HG03039 (cell line): ENCODE measurements at regions not wholly inside any gene's neighbourhood (a gene's known extent, or its start where the extent isn't known, plus 50 kb on each side); places are given as distances from the start of the nearest gene placed in this dataset.

ENCODE experiments used
- ATAC-seq: cut with Tn5 transposase; IDR thresholded peaks from one replicate; pipeline ENCODE4 v1.9.1; 2021; ENCODE audit warnings: mild to moderate bottlenecking, moderate library complexity; ENCODE audit not compliant: unreplicated experiment

DNA sequence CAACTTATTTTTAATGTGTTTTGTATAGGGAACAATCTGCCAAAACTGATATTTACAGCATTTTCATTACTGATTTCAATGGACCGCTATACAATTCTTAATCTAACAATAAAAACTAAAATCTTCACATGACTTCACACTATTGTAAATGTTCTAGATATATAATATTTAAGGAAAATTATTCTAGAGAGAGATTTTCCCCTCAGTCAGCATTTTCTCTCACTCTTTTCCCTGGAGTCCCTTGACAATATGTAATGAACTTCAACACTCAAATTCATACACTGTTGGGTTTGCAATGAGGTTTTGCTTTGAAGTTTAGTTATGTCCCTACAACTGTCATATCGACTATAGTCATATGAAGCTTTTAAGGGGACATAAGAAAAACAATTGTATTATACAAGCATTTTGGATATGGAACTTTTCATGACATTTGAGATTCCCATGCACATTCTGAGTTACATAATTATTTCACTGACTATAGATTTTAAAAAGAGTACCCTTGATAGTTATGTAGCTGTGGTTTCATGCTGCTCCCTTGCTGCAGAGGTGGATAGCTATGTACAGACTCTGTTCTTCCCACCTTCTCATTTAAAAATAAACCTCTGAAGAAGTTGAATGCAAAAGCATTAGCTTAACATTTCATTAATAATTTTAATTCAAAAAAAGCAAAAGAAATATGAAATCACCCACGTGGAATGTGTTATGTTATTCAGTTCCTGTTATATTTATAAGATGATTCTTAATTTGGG, 338.5 kb downstream of the AKAIN1 start:
- ATAC-seq: no peak

DNA sequence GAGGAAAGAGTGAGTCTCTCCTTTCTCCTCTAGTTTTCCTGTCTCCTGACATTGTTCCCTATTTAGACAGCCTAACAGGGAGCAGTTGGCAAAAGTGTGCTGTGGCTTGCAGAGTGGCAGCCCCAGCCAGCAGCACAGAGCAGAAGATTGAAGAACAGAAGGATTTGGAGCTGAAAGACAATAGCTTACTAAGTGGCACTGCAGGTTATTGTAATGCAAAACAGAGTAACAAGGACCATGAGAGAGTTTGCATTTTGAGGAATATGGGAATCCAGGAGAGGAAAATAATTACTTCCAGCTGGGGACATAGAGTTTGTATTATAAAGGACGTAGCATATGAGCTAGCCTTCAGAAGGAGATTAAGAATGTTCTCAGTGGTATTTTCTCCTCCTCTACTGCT, 342.4 kb downstream of the AKAIN1 start:
- no peak for ATAC-seq

DNA sequence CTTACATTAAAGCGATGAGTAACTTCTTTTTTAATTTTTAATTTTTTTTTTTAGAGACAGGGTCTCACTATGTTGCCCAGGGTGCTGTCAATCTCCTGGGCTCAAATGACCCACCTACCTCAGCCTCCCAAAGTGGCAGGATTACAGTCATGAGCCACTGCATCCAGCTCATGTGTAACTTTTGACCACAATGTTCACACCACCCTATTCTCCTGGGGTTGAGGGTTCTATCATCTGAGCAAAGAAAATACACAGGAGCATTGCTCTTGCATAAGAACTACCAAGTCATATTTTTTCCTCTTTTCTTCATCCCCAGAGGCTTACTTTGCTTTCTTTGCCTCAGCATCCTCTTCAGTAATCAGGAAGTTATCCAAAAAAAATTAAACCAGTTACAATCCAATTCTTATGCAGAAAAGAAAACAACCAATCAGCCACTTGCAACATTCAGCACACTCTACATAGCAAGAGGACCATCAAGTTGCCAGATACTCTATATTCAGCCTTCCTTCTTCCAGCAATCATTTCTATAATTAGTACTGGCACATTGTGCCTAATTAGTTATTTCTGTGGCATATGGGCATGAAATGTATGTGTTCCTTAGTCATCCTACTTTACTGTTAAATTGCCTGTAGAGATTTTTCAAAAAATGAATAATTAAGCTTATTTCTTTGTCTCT, 345.6 kb downstream of the AKAIN1 start:
- no peak for ATAC-seq

DNA sequence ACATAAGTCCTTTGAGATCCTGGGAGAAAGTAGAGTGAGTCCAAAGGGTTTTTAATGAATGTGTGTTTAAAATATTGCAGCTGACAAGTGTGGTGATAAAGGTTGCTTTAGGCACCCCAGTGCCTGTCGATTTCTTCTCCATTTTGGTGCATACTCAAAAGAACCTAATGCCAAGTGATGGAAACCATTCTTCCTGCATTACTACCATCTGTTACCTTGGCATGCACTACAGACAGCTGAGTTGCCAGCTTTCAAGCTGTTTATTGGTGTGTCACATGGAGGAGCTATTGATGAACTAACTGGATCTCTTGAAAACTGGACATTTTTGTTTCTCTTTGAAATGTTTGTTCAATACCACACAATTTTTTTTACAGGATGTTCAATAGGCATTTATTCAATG, 350.0 kb downstream of the AKAIN1 start:
- ATAC-seq: no peak

DNA sequence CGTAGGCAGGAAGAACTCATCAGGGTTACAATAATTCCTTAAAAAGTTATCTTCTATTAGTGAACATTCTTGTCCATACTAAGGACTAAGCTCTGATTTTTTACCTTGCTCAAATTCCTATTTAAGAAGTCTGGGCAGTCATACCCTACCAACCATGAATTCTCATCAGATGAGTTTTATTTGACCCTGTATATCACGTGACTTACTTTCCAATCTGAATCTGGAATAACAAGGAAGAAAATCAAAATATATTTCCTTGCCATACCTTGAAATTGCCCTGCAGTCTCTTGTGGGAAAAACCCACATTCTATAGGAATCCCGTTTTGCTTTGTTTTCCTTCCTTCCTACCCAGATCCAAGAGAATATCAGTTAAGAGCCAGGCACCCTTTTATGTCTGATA, 352.7 kb downstream of the AKAIN1 start:
- ATAC-seq: no peak

DNA sequence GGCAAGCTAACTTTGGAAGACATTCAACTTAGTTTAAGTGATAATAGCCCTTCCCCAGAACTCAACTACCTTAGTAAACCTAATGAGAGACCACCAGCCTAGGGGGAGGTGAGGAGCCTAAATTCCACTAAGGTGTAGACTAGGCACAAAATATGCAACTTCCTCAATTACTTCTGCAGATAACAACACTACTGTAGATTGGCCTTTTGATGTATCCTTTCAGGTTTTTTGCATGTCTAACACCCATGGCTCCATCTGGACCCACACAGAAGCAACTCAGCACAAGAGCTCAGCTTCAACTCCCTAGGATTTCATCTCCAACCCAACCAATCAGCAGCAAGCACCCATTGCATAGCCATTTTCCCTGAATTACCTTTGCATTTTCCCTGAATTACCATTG, 353.3 kb downstream of the AKAIN1 start:
- ATAC-seq: no peak

DNA sequence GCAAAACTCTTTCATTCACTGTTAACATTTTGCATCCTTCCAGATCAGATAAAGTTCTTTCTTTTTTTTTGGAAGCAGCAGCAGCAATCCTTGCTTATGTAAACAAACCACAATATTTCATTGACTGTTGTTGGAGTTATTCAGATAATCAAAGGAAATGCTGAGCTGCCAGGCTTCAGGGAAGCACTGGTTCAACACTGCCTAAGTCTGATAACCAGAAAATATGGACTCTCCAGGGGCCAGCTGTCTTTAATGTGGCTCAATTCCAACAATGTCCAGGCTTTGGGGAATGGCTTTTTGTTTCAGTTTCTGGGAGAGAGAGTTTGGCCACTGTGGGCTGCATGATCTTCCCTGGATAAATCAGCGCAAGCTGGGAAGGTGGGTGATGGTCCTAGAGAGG, 354.3 kb downstream of the AKAIN1 start:
- no peak for ATAC-seq

DNA sequence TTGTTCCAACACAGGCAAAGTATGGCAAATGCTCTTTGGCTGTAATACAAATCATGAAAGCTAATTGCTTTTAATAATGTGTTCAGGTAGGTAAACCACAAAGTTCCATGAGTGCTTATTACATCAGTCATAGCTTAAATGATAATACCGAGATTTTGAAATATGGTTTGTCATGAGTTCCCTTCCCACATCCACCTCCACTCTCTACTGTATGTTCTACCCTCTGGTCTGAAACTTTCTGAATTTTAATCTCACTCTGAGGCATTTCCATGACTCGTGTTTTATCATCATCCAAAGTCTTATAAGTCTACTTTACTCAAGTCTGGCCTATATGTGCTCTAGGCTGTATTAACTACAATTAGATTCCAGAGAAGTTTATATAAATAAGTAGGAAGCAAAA, 354.8 kb downstream of the AKAIN1 start:
- no peak for ATAC-seq

DNA sequence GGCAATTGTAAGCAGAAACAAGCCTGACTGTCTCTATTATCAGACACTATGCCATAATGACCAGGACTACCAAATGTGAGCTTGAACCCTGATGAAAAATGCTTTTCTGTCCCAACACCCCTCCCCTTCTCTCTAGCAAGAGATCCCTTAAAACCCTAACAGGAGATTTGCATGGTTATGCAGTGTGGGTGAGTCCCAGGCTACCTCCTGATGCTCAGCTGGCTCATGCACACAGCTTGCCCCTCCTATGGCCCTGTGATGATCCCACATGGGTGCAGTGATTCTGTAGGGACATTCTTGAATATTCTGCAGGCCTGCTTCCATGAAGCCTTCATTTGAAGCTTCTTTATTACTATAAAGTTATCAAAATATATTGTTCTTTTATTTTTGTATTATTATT, 357.4 kb downstream of the AKAIN1 start:
- no peak for ATAC-seq

DNA sequence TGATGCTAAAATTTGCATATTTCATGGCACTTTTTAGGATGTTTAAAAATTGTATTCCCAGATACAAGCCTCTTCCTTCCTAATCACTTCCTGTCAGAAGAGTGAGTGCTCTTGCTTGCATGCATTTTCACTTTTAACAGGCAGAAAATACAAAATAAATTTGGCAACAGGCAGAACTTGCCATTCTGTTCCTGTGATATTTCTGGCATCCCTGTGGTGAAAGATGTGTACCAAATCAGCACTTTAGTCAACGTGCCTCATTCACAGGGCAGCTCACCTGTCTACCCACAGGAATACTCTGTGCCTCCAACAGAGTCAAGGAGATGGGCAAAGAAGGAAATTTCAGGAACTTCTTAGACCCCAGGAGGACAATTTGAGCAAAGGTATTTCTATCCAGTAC, 360.9 kb downstream of the AKAIN1 start:
- ATAC-seq: no peak

DNA sequence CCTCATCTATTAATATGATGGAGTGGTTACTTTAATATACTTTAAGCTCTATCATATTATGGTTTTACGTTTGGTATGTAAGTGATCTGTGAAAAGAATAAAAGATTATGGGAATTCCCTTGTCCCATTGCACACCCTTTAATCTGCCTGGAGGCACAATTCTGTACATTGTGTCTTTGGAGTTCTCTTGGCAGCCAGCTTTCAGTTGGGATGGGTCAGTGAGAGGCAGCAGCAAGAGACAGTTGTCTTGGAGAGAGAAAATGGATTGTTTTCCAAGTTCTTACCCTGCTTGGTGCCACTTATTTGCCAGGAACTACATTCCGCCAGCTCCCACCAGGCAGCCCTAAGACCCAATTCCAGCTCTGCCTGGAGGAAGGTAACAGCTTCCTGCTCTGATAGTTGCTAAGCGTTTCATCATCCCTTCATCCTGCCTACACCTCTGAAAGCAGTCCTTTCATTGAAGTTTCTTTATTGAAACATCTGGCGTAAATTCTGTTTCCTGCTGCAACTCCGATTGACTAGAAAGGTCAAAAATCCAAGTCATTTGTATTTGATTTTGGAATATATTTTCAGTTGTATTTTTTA, 365.2 kb downstream of the AKAIN1 start:
- no peak for ATAC-seq

DNA sequence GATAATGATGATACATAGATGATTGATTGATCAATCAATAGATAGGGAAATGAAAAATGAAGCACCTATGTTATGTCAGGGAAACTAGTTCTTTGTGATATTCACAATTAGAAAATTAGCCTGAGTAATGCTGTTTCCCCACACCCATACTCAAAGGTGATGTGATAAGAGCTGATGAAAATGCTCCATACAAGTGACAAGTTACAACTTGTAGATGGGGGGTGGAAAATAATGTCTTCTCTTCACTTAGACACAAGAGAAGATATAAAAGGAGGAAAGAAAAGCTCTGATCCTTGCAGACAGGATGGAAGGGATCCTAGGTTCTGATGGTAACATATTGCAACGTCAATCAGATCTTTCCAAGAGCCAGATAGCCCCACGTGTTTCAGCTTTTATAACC, 365.9 kb downstream of the AKAIN1 start:
- ATAC-seq: no peak

DNA sequence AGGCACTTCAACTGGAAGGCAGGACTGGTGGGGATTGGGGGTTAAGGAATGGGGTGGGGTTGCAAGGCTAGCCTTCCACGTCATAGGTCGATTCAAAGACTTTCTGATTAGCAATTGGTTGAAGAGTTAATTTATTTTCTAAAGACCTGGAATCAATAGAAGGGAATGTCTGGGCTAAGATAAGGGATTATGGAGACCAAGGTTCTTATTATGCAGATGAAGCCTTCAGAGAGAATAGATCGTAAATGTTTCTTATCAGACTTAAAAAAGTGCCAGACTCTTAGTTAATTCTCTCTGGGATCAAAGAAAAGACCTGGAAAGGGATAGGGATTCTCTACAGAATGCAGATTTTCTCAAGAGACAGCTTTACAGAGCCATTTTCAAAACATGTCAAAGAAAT, 368.0 kb upstream of the DLGAP1 start:
- no peak for ATAC-seq

DNA sequence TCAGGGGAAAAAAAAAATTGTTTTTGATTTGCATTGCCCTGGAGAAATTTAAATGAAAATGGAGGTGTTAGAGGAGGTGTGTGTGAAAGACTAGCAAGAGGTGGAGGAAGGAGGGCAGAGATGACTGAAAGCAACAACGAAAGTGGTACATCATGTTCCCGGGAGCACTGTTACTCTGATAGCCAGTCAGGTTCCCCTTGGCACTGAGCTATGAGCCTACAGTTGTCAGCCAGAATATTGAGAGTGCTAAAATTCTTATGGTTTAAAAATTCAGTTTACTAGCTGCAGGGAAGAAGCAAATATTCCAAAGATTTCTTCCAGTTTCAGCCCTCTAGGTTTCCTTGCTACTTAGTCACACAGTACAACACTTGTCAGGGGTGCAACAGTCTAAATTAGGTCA, 366.7 kb upstream of the DLGAP1 start:
- ATAC-seq: no peak

DNA sequence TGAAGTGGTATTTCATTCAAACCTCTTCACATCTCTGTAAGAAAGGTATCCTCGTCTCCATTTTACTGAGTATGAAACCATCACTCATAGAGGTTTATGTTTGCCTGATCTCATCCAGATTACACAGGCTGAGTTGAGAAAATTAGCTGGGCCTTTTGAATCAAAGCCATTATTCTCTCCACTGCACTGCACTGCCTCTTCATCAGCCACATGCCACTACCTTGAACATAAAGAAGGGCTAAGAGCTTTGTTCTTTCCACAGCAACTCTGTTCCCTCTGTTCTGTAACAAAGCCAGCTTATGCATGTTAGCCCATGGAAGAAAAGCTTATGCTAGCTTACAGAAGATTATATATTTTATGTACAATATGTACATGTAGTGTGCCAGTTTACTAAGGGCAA, 362.6 kb upstream of the DLGAP1 start:
- no peak for ATAC-seq

DNA sequence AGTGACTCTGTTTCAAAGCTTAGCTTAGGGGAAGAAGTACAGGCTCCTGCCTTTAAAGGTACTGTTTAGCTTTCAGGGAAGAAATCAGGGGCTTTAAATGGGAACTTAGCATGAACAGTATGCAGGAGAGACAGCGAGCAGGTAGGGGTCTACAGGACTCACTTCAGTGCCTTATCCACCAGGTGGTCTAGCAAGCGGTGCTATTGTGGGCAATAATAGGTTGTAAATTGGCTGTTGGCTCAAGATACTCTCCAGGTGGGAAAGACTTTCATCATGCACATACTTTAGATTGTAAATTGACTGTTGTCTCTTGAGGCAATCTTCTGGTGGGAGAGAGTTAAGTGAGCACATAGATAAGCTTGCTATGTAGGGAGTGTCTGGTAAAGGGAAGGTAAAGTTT, 358.6 kb upstream of the DLGAP1 start:
- ATAC-seq: no peak

DNA sequence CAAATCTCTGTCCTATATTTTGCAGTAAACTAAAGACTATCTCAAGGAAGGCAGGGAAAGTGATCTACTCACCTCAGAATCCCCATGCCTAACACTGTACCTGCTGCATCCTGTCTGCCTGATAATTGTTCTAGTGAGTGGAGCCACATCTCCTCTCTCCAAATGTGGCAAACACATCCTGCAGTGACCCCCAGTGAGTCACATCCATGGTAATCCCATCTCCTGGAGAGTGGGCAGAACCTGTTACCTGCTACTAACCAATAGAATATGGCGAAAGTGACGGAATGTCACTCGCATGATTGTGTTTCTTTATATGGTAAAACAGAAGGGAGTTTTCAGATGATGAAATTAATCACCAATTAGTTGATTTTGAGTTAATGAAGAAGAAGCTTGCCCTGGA, 353.8 kb upstream of the DLGAP1 start:
- ATAC-seq: no peak

DNA sequence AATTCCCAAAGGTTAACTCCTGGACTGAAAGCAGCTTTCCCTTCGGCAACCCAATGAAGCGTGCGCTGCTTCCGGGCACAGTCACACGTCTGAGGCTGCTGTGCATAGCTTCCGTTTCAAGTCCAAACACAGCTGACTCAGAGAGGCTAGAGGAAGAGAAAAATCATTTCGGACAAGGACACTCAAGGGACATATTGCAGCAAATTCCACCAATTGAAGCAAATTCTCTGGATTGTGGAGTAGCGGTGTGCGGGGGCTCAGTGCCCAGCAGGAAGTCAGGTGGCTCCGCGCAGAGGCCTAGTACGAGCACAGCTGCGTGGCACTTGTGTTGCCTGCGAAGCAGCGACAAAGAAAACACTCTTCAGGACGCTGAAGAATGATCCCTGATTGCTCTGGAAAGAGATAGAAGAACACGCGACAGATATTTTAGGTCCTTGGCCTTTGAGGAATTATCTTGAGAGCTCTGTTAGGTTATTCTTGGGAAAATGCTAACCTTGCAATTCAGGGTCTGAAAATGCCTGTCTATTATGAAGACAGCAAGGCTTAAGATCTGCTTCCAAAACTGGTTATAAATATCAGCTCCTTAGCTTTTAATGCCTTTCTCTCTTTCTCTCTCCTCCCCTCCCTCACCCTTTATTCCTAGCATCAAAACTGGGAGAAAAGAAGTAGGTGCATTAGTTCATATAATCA, 352.6 kb upstream of the DLGAP1 start:
- ATAC-seq: no peak

DNA sequence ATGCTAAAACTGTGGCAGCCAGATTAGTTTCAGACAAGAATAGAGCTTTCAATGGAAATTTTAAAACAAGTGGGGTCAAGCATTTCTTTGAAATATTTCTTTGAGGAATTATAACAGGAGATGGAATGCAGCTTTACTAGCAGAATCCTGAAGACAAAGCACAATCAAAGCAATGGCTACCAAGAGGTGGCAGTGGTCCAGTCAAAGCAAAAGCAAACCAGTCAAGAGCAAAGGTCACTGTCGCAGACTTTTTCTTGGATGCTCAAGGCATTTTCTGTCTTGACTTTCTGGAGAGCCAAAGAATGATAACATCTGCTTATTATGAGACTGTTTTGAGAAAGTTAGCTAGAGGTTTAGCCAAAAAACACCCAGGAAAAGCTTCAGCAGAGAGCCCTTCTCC, 351.2 kb upstream of the DLGAP1 start:
- no peak for ATAC-seq

DNA sequence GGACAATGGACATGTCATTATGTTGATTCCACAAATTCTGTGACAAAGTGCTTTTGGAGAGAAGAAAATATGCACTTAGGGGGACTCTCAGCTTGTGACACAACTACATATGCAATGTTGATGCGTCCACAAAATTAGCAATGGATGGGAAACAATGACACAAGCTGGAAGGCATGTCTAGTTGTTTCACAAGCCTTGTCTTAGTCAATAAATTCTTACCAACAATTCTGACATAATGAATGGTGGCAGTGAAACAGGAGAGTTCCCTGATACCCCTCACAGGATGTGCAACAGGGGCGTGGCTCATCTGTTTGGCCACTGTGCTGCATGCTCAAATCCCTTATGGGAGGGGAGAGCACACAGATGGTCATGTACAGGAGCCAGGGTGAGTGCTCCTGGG, 347.2 kb upstream of the DLGAP1 start:
- ATAC-seq: no peak

DNA sequence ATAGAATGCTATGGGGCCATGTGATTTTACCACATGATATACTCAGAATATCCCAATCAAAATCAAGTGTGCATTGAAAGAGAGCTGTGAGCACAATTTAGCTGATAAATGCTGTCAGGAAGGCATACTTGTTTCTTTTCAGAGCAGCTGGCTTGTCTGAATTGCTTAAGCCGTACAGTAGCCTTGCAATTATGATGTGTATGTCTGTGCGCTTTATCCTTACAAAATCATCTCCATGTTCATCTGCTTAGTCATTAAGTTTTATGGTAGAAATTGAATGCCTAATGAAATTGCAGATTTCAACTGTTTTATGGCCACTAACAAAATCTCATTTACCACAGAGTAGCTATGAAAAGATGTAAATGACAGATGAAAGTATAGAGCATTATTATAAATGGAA, 346.0 kb upstream of the DLGAP1 start:
- no peak for ATAC-seq
